ENCODE measurements at regions not wholly inside any gene's neighbourhood (a gene's known extent, or its start where the extent isn't known, plus 50 kb on each side); places are given as distances from the start of the nearest gene placed in this dataset.

GRCh38 chr20:57900226-57900905, 190.6 kb upstream of the PMEPA1 start:
- TF ChIP-seq CTCF (IDR thresholded peaks at IDR 0.05; ENCODE audit: insufficient read depth, missing control alignments), result no peak
- FAIRE-seq (no peak), DNase-seq (ENCODE audit: insufficient read length, low spot score) (no peak)

- FAIRE-seq (no peak), DNase-seq (ENCODE audit: insufficient read length, low spot score) (no peak)
- TF ChIP-seq CTCF (IDR thresholded peaks at IDR 0.05; ENCODE audit: insufficient read depth, missing control alignments), result no peak
Measured at GRCh38 chr20:57899554-57899953, 189.7 kb upstream of the PMEPA1 start.

- no peak for FAIRE-seq
- no peak for TF ChIP-seq CTCF (IDR thresholded peaks at IDR 0.05; ENCODE audit: insufficient read depth, missing control alignments)
- DNase-seq (ENCODE audit: insufficient read length, low spot score), result no peak
Measured at GRCh38 chr20:57898332-57898731, 188.5 kb upstream of the PMEPA1 start.

- FAIRE-seq (no peak), DNase-seq (ENCODE audit: insufficient read length, low spot score) (no peak)
- TF ChIP-seq CTCF (IDR thresholded peaks at IDR 0.05; ENCODE audit: insufficient read depth, missing control alignments), result no peak
Measured at GRCh38 chr20:57897891-57898290, 188.1 kb upstream of the PMEPA1 start.

GRCh38 chr20:57897156-57897874, 187.5 kb upstream of the PMEPA1 start:
- no peak for DNase-seq (ENCODE audit: insufficient read length, low spot score)
- no peak for FAIRE-seq
- TF ChIP-seq CTCF (IDR thresholded peaks at IDR 0.05; ENCODE audit: insufficient read depth, missing control alignments), result no peak

GRCh38 chr20:57896563-57896962, 186.7 kb upstream of the PMEPA1 start:
- no peak for TF ChIP-seq CTCF (IDR thresholded peaks at IDR 0.05; ENCODE audit: insufficient read depth, missing control alignments)
- no peak for FAIRE-seq
- no peak for DNase-seq (ENCODE audit: insufficient read length, low spot score)

GRCh38 chr20:57896017-57896416, 186.2 kb upstream of the PMEPA1 start:
- no peak for DNase-seq (ENCODE audit: insufficient read length, low spot score)
- no peak for TF ChIP-seq CTCF (IDR thresholded peaks at IDR 0.05; ENCODE audit: insufficient read depth, missing control alignments)

More at GRCh38 chr20:57896017-57896416, 186.2 kb upstream of the PMEPA1 start:
- FAIRE-seq, result no peak
